ENCODE measurements at regions not wholly inside any gene's neighbourhood (a gene's known extent, or its start where the extent isn't known, plus 50 kb on each side); places are given as distances from the start of the nearest gene placed in this dataset.

DNA sequence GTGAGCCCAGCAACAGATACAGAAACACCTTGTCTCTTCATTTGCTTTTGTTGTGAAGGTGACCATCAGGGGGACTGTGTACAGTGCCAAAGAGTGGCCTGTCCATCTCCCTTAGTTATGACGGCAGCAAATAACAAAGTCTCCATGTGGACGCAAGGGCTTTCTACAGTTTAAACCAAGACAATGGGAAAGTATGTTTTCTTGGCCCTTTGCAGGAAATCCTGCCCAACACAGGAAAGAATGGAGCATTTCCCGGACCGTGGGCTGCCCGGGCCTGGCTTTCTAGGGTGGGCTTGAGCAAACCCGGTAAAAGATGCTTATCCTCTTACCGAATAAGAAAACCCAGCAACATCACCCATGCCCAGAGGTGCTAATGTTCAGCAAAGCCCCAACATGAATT lies 87.3 kb downstream of the ZBTB18 start:
- POLR2A ChIA-PET, result no interaction called here
- DNase-seq (ENCODE audit: extremely low spot score), result no peak
- TF ChIP-seq TARDBP (IDR thresholded peaks at IDR 0.05), result no peak
- no peak for TF ChIP-seq ELF4 (IDR thresholded peaks at IDR 0.05)
- no peak for TF ChIP-seq ZNF384 (IDR thresholded peaks at IDR 0.05)
- TF ChIP-seq SP1 (IDR thresholded peaks at IDR 0.05), result no peak
- TF ChIP-seq NFRKB (IDR thresholded peaks at IDR 0.05), result no peak
- TF ChIP-seq HDGF (IDR thresholded peaks at IDR 0.05; ENCODE audit: borderline replicate concordance), result no peak
- no peak for TF ChIP-seq BHLHE40 (IDR thresholded peaks at IDR 0.05; ENCODE audit: borderline replicate concordance)
- no peak for TF ChIP-seq SUZ12 (IDR thresholded peaks at IDR 0.05)
- TF ChIP-seq FOXM1 (IDR thresholded peaks at IDR 0.05; ENCODE audit: borderline replicate concordance), result no peak
- TF ChIP-seq L3MBTL2 (conservative IDR thresholded peaks at IDR 0.05), result no peak
- CTCF ChIA-PET, result no interaction called here

DNA sequence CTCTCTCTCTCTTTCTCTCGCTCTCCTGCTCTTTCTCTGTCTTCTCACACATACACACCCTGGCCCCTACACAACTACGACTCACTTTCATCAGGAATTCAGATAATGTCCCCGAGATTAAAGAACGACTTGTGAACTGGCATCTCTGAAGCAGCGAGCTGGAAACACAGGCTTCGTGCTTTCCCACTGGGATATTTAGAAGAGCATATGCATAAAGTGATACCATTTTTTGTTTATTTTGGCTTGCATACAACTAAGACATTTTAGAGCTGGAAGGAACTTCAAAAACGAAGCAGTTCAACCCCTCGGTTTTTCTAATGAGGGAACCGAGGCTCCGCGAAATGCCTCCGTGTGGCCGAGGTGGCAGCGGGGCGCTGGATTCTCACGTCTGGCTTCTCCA lies 88.6 kb downstream of the ZBTB18 start:
- DNase-seq (ENCODE audit: extremely low spot score), result no peak
- CTCF ChIA-PET, result no interaction called here
- TF ChIP-seq HDGF (IDR thresholded peaks at IDR 0.05; ENCODE audit: borderline replicate concordance) (no peak), ZNF384 (IDR thresholded peaks at IDR 0.05) (no peak), BHLHE40 (IDR thresholded peaks at IDR 0.05; ENCODE audit: borderline replicate concordance) (no peak), ELF4 (IDR thresholded peaks at IDR 0.05) (no peak), LEF1 (IDR thresholded peaks at IDR 0.05; ENCODE audit: borderline replicate concordance) (no peak), SP1 (IDR thresholded peaks at IDR 0.05) (no peak), FOXM1 (IDR thresholded peaks at IDR 0.05; ENCODE audit: borderline replicate concordance) (no peak), TARDBP (IDR thresholded peaks at IDR 0.05) (no peak), L3MBTL2 (conservative IDR thresholded peaks at IDR 0.05) (no peak), FOXK2 (IDR thresholded peaks at IDR 0.05) (no peak), NFRKB (IDR thresholded peaks at IDR 0.05) (no peak)
- TF ChIP-seq, protein P1, sequence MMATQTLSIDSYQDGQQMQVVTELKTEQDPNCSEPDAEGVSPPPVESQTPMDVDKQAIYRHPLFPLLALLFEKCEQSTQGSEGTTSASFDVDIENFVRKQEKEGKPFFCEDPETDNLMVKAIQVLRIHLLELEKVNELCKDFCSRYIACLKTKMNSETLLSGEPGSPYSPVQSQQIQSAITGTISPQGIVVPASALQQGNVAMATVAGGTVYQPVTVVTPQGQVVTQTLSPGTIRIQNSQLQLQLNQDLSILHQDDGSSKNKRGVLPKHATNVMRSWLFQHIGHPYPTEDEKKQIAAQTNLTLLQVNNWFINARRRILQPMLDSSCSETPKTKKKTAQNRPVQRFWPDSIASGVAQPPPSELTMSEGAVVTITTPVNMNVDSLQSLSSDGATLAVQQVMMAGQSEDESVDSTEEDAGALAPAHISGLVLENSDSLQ (IDR thresholded peaks at IDR 0.05), result no peak
- POLR2A ChIA-PET, result no interaction called here

DNA sequence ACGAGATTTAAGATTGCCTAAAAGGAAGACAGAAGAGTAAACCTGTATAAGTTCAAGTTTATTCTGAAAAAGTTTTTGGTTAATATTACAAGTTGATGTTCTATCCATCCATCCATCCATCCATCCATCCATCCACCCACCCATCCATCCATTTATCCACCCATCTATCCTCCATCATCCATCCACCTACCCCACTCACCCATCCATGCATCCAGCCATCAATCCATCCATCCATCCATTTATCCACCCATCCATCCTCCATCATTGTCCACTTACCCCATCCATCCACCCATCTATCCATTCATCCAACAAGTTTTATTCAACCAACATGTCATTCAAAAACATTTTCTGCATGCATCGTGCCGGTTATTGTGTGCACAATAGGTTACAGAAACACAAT lies 89.3 kb downstream of the ZBTB18 start:
- no peak for DNase-seq (ENCODE audit: extremely low spot score)
- ChIA-PET CTCF (no interaction called here), POLR2A (no interaction called here)
- no peak for TF ChIP-seq BHLHE40 (IDR thresholded peaks at IDR 0.05; ENCODE audit: borderline replicate concordance)
- TF ChIP-seq TARDBP (IDR thresholded peaks at IDR 0.05), result no peak
- no peak for TF ChIP-seq SUZ12 (IDR thresholded peaks at IDR 0.05)
- no peak for TF ChIP-seq SP1 (IDR thresholded peaks at IDR 0.05)

DNA sequence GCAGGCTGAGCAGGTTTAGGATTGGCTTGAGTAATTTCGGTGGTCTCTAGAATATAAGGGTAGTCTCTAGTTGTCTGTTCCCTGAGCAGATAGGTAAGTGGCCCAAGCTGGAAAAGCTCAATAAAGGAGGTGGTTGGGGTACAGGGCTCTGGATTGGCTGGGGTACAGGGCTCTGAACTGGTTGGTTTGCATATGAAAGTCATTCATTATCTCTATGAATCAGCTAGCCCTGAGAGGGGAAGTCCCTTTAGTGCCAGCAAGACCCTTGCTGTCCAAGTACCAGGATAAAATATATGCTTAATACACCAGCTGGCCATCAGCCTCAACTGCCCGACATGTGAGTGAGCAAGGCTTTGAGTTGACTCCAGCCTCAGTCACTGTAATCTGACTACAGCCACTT lies 93.0 kb downstream of the ZBTB18 start:
- ChIA-PET POLR2A (no interaction called here), CTCF (no interaction called here)
- no peak for TF ChIP-seq SP1 (IDR thresholded peaks at IDR 0.05)
- TF ChIP-seq TARDBP (IDR thresholded peaks at IDR 0.05), result no peak
- no peak for TF ChIP-seq BHLHE40 (IDR thresholded peaks at IDR 0.05; ENCODE audit: borderline replicate concordance)
- no peak for TF ChIP-seq SUZ12 (IDR thresholded peaks at IDR 0.05)
- no peak for TF ChIP-seq NFRKB (IDR thresholded peaks at IDR 0.05)
- TF ChIP-seq CTBP1 (IDR thresholded peaks at IDR 0.05; ENCODE audit: borderline replicate concordance), result no peak
- TF ChIP-seq, protein P1 (IDR thresholded peaks at IDR 0.05), result no peak
- TF ChIP-seq FOXK2 (IDR thresholded peaks at IDR 0.05), result no peak
- no peak for TF ChIP-seq FOXA1 (IDR thresholded peaks at IDR 0.05)
- TF ChIP-seq HDGF (IDR thresholded peaks at IDR 0.05; ENCODE audit: borderline replicate concordance), result no peak
- no peak for TF ChIP-seq L3MBTL2 (conservative IDR thresholded peaks at IDR 0.05)
- no peak for DNase-seq (ENCODE audit: extremely low spot score)

DNA sequence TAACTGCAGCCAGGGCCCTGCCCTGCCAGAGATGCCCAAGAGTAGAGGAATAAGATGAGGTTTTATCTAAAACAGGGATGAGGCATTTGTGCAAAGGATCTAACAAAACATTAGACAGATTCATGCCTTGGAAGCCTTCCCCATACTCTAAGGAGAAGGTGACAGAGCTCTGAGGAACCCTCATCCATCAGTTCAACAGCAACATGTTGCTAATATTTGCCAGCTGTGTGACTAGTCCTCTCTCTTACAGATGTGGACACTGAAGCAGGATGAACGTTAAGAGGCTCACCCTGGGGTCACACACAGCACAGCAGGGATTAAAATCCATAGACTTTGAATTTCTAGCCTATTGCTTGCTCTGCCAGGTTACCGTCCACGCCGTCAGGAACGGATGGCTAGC lies 99.0 kb downstream of the ZBTB18 start:
- no peak for TF ChIP-seq TARDBP (IDR thresholded peaks at IDR 0.05)
- TF ChIP-seq, protein P1 (IDR thresholded peaks at IDR 0.05), result no peak
- TF ChIP-seq BHLHE40 (IDR thresholded peaks at IDR 0.05; ENCODE audit: borderline replicate concordance), result no peak
- no peak for TF ChIP-seq ELF4 (IDR thresholded peaks at IDR 0.05)
- TF ChIP-seq ARNT (IDR thresholded peaks at IDR 0.05), result no peak
- no peak for TF ChIP-seq ZNF384 (IDR thresholded peaks at IDR 0.05)
- TF ChIP-seq CTBP1 (IDR thresholded peaks at IDR 0.05; ENCODE audit: borderline replicate concordance), result no peak
- TF ChIP-seq HDGF (IDR thresholded peaks at IDR 0.05; ENCODE audit: borderline replicate concordance), result no peak
- TF ChIP-seq FOXA1 (IDR thresholded peaks at IDR 0.05), result no peak
- TF ChIP-seq LEF1 (IDR thresholded peaks at IDR 0.05; ENCODE audit: borderline replicate concordance), result no peak
- no peak for TF ChIP-seq FOXK2 (IDR thresholded peaks at IDR 0.05)
- no peak for TF ChIP-seq FOXM1 (IDR thresholded peaks at IDR 0.05; ENCODE audit: borderline replicate concordance)
- no peak for TF ChIP-seq L3MBTL2 (conservative IDR thresholded peaks at IDR 0.05)
- no peak for TF ChIP-seq SUZ12 (IDR thresholded peaks at IDR 0.05)
- CTCF ChIA-PET, result interaction anchor here (0.6 kb wide), 1 partner anchor 436 kb away, joined by 5 read pairs; no protein-coding TSS in a partner anchor
- no peak for DNase-seq (ENCODE audit: extremely low spot score)
- POLR2A ChIA-PET, result no interaction called here

DNA sequence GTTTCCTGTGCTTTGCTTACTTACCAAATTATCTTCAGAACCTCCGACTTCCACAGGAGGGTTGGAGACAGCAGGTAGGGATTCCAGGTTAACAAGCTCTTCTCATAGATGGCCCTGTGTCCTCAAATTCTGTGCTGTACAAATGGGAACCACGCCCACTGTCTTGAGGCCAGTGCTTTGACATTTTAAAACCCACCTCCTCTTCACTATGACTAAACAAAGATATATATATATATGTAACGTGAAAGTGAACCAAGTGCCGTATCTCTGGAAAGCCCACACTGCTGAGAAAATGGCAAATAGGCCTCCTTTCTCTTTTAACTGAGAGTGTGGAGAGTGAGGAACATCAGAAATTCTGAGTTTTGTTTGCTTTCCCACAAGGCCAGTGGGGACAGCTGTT lies 99.6 kb downstream of the ZBTB18 start:
- DNase-seq (ENCODE audit: extremely low spot score), result no peak
- CTCF ChIA-PET, result no interaction called here
- POLR2A ChIA-PET, result no interaction called here
- no peak for TF ChIP-seq FOXA1 (IDR thresholded peaks at IDR 0.05)
- no peak for TF ChIP-seq L3MBTL2 (conservative IDR thresholded peaks at IDR 0.05)
- TF ChIP-seq SP1 (IDR thresholded peaks at IDR 0.05), result no peak
- no peak for TF ChIP-seq SUZ12 (IDR thresholded peaks at IDR 0.05)
- no peak for TF ChIP-seq FOXK2 (IDR thresholded peaks at IDR 0.05)
- no peak for TF ChIP-seq TARDBP (IDR thresholded peaks at IDR 0.05)
- no peak for TF ChIP-seq BHLHE40 (IDR thresholded peaks at IDR 0.05; ENCODE audit: borderline replicate concordance)
- TF ChIP-seq FOXM1 (IDR thresholded peaks at IDR 0.05; ENCODE audit: borderline replicate concordance), result no peak
- TF ChIP-seq ARNT (IDR thresholded peaks at IDR 0.05), result no peak

DNA sequence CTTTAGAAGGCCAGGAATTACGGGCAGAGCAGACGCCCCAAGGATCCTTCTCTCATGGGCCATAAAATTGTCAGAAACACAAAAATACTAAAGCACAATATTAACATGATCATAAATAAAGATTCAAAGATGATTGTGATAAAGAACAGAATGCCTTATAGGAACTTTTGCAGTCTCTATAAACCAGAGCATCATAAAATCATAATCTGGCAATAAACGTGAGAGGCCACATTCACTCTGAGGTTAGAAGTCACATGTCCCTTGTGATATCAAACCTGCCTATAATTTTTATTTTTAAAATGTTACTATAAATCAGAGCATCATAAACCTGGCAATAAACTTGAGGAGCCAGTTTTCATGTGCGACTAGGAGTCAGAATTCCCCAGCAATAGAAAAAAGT lies 100.5 kb downstream of the ZBTB18 start:
- ChIA-PET POLR2A (interaction anchor here (0.9 kb wide), 1 partner anchor 14 kb away, joined by 3 read pairs; no protein-coding TSS in a partner anchor), CTCF (no interaction called here)
- DNase-seq (ENCODE audit: extremely low spot score), result no peak
- TF ChIP-seq, protein P1 (IDR thresholded peaks at IDR 0.05), result no peak
- TF ChIP-seq L3MBTL2 (conservative IDR thresholded peaks at IDR 0.05), result no peak
- no peak for TF ChIP-seq FOXK2 (IDR thresholded peaks at IDR 0.05)
- no peak for TF ChIP-seq BHLHE40 (IDR thresholded peaks at IDR 0.05; ENCODE audit: borderline replicate concordance)
- TF ChIP-seq TARDBP (IDR thresholded peaks at IDR 0.05), result no peak
- no peak for TF ChIP-seq CTBP1 (IDR thresholded peaks at IDR 0.05; ENCODE audit: borderline replicate concordance)
- TF ChIP-seq FOXA1 (IDR thresholded peaks at IDR 0.05), result no peak
- no peak for TF ChIP-seq ELF4 (IDR thresholded peaks at IDR 0.05)
- no peak for TF ChIP-seq SUZ12 (IDR thresholded peaks at IDR 0.05)
- no peak for TF ChIP-seq ZNF384 (IDR thresholded peaks at IDR 0.05)
